H1 (cell line): ENCODE measurements at regions not wholly inside any gene's neighbourhood (a gene's known extent, or its start where the extent isn't known, plus 50 kb on each side); places are given as distances from the start of the nearest gene placed in this dataset.

Source experiments
- CTCF ChIA-PET: fragments of 300-600 bp; sonication (Branson Sonifier 250); formaldehyde crosslinking; loops from one replicate; lab custom pipeline; 2021; ENCODE audit not compliant: partially characterized antibody; lab: Charles Lee
- POLR2A ChIA-PET: fragments of 300-600 bp; sonication (Branson Sonifier 250); formaldehyde crosslinking; loops from one replicate; lab custom pipeline; 2021; ENCODE audit warnings: inconsistent platforms; ENCODE audit not compliant: partially characterized antibody; lab: Charles Lee
- DNase-seq, 2 experiments: peaks; one replicate each; pipeline versions ENCODE4 v3.0.0 to v3.0.0-alpha.2; 2010 to 2022; ENCODE audit warnings: low spot score in 2 of 2, low read depth in 1 of 2, mixed read lengths in 1 of 2
- FAIRE-seq: peaks from 2 replicates; lab custom pipeline; 2011; peaks lifted over from hg19 to GRCh38; lab: Jason Lieb, UNC
- H2AFZ ChIP-seq: 2 replicates; pipeline ENCODE4 v1.8.1; 2012; ENCODE audit warnings: low read length, inconsistent platforms
- H2AK5ac ChIP-seq: 2 replicates; pipeline ENCODE4 v1.6.1; 2013; ENCODE audit warnings: low read depth, low read length
- H2BK120ac ChIP-seq: replicated peaks from 2 replicates; pipeline ENCODE3; 2013; ENCODE audit warnings: low read depth, low read length, inconsistent platforms
- H2BK12ac ChIP-seq: 2 replicates; pipeline ENCODE4 v1.6.1; 2013; ENCODE audit warnings: low read depth, low read length
- H2BK15ac ChIP-seq: 2 replicates; pipeline ENCODE4 v1.6.1; 2013; ENCODE audit warnings: low read length
- H2BK20ac ChIP-seq: 2 replicates; pipeline ENCODE4 v1.6.1; 2013; ENCODE audit warnings: low read length
- H2BK5ac ChIP-seq: 2 replicates; pipeline ENCODE4 v1.6.1; 2013; ENCODE audit warnings: low read depth, low read length
- H3K14ac ChIP-seq: 2 replicates; pipeline ENCODE4 v1.6.1; 2013; ENCODE audit warnings: inconsistent platforms; ENCODE audit not compliant: insufficient read length
- H3K18ac ChIP-seq: 2 replicates; pipeline ENCODE4 v1.6.1; 2013; ENCODE audit warnings: low read length; ENCODE audit errors: extremely low read depth
- H3K23ac ChIP-seq: 2 replicates; pipeline ENCODE4 v1.6.1; 2013; ENCODE audit warnings: inconsistent platforms; ENCODE audit not compliant: insufficient read length
- H3K23me2 ChIP-seq: 2 replicates; pipeline ENCODE4 v1.6.1; 2013; ENCODE audit warnings: low read depth, low read length
- H3K27ac ChIP-seq: 2 replicates; pipeline ENCODE4 v1.6.1; 2011; ENCODE audit warnings: low read depth, low read length, inconsistent platforms
- H3K27me3 ChIP-seq, 4 experiments: replicated peaks in 1 of 4; 1 replicate in 1 of 4; 2 replicates in 3 of 4; pipeline versions ENCODE4 v1.6.1 to v1.8.1; 2011 to 2013; ENCODE audit warnings: low read length in 3 of 4, mild to moderate bottlenecking in 3 of 4, inconsistent platforms in 2 of 4, mixed read lengths in 2 of 4, moderate library complexity in 1 of 4; ENCODE audit not compliant: control insufficient read depth in 3 of 4, insufficient read depth in 3 of 4; ENCODE audit errors: extremely low read depth in 1 of 4
- H3K36me3 ChIP-seq, 4 experiments: 2 replicates each; pipeline versions ENCODE4 v1.6.1 to v1.8.1; 2011 to 2013; ENCODE audit warnings: mild to moderate bottlenecking in 4 of 4, low read length in 3 of 4, moderate library complexity in 2 of 4, control low read depth in 1 of 4, inconsistent platforms in 1 of 4; ENCODE audit not compliant: insufficient read depth in 4 of 4, control insufficient read depth in 2 of 4
- H3K4ac ChIP-seq: replicated peaks from 2 replicates; pipeline ENCODE3; 2013; ENCODE audit warnings: low read length, low read depth, mixed read lengths, inconsistent platforms; ENCODE audit not compliant: insufficient read length
- H3K4me1 ChIP-seq, 4 experiments: replicated peaks in 1 of 4; 1 replicate in 1 of 4; 2 replicates in 3 of 4; pipeline versions ENCODE4 v1.6.1 to v1.8.1; 2011 to 2013; ENCODE audit warnings: low read length in 3 of 4, inconsistent platforms in 2 of 4, mixed read lengths in 1 of 4; ENCODE audit not compliant: insufficient read depth in 4 of 4, control insufficient read depth in 3 of 4
- H3K4me2 ChIP-seq, 2 experiments: 2 replicates each; pipeline versions ENCODE4 v1.6.1 to v1.8.1; 2011 to 2013; ENCODE audit warnings: low read depth in 2 of 2, low read length in 2 of 2, control low read depth in 1 of 2, inconsistent platforms in 1 of 2, mild to moderate bottlenecking in 1 of 2; ENCODE audit not compliant: insufficient read depth in 1 of 2
- H3K4me3 ChIP-seq, 4 experiments: fragments of 200-600, 300-600 bp in 1 of 4; sonication (generic), shearing (Covaris generic), sonication (Bioruptor Twin) in 1 of 4; 2 replicates each; pipeline versions ENCODE4 v1.5.1 to v1.8.1; 2011 to 2016; ENCODE audit warnings: low read length in 4 of 4, low read depth in 3 of 4, control low read depth in 2 of 4, inconsistent platforms in 2 of 4, mild to moderate bottlenecking in 2 of 4, mixed read lengths in 1 of 4, moderate library complexity in 1 of 4; ENCODE audit not compliant: insufficient read depth in 2 of 4; ENCODE audit errors: extremely low read depth in 1 of 4
- H3K56ac ChIP-seq: replicated peaks from 2 replicates; pipeline ENCODE3; 2013; ENCODE audit warnings: low read depth, mild to moderate bottlenecking, mixed read lengths, low read length, inconsistent platforms; ENCODE audit not compliant: insufficient read length
- H3K79me1 ChIP-seq: 2 replicates; pipeline ENCODE4 v1.6.1; 2013; ENCODE audit warnings: low read depth, low read length, control low read depth
- H3K79me2 ChIP-seq, 2 experiments: 2 replicates each; pipeline versions ENCODE4 v1.6.1 to v1.8.1; 2012 to 2013; ENCODE audit warnings: low read length in 2 of 2, mild to moderate bottlenecking in 2 of 2, inconsistent platforms in 1 of 2; ENCODE audit not compliant: insufficient read depth in 2 of 2, control insufficient read depth in 1 of 2
- H3K9ac ChIP-seq, 4 experiments: replicated peaks in 1 of 4; 1 replicate in 1 of 4; 2 replicates in 3 of 4; pipeline versions ENCODE4 v1.6.1 to v1.8.1; 2011 to 2013; ENCODE audit warnings: low read depth in 3 of 4, low read length in 3 of 4, control low read depth in 2 of 4, mild to moderate bottlenecking in 2 of 4, moderate library complexity in 2 of 4, inconsistent platforms in 1 of 4; ENCODE audit errors: extremely low read depth in 1 of 4
- H3K9me3 ChIP-seq, 2 experiments: 2 replicates each; pipeline versions ENCODE4 v1.6.1 to v1.8.1; 2012 to 2013; ENCODE audit warnings: mild to moderate bottlenecking in 2 of 2, moderate library complexity in 2 of 2, control low read depth in 1 of 2, inconsistent platforms in 1 of 2, low read depth in 1 of 2, low read length in 1 of 2, mixed read lengths in 1 of 2; ENCODE audit not compliant: insufficient read depth in 2 of 2
- H4K20me1 ChIP-seq, 2 experiments: replicated peaks in 1 of 2; 2 replicates each; pipeline versions ENCODE3 to v1.8.1; 2011 to 2013; ENCODE audit warnings: inconsistent platforms in 2 of 2, low read length in 2 of 2, mild to moderate bottlenecking in 1 of 2; ENCODE audit not compliant: insufficient read depth in 2 of 2, control insufficient read depth in 1 of 2
- H4K5ac ChIP-seq: 2 replicates; pipeline ENCODE4 v1.6.1; 2013; ENCODE audit warnings: low read length, low read depth, mixed read lengths, inconsistent platforms; ENCODE audit not compliant: insufficient read length
- H4K8ac ChIP-seq: 2 replicates; pipeline ENCODE4 v1.8.0; 2013; ENCODE audit warnings: mild to moderate bottlenecking, moderate library complexity, low read length, inconsistent platforms; ENCODE audit not compliant: insufficient read depth; ENCODE audit errors: extremely low read depth
- H4K91ac ChIP-seq: replicated peaks from 2 replicates; pipeline ENCODE3; 2013; ENCODE audit warnings: low read length, mixed read lengths, inconsistent platforms; ENCODE audit not compliant: insufficient read length
- CEBPB ChIP-seq: IDR thresholded peaks from 2 replicates; pipeline ENCODE4 v1.6.1; 2012; ENCODE audit warnings: low read depth, low read length
- CHD2 ChIP-seq: IDR thresholded peaks from 2 replicates; pipeline ENCODE4 v1.6.1; 2012; ENCODE audit warnings: low read length, improper control_type of control experiment
- EP300 ChIP-seq, 2 experiments: IDR thresholded peaks; 1 replicate in 1 of 2; 2 replicates in 1 of 2; pipeline ENCODE4 v1.6.1; 2011 to 2012; ENCODE audit warnings: low read depth in 2 of 2, low read length in 2 of 2, mild to moderate bottlenecking in 2 of 2, borderline replicate concordance in 1 of 2, inconsistent platforms in 1 of 2, moderate library complexity in 1 of 2
- EZH2 ChIP-seq: fragments of 200-600 bp; sonication (generic); IDR thresholded peaks from 2 replicates; pipeline ENCODE4 v1.7.1; 2012; ENCODE audit warnings: low read depth, mild to moderate bottlenecking, moderate library complexity, low read length, inconsistent platforms; ENCODE audit not compliant: severe bottlenecking
- HDAC6 ChIP-seq: IDR thresholded peaks from one replicate; pipeline ENCODE4 v1.7.1; 2012; ENCODE audit warnings: low read depth, mild to moderate bottlenecking, inconsistent platforms, low read length, moderate library complexity
- NANOG ChIP-seq: IDR thresholded peaks from 2 replicates; pipeline ENCODE4 v1.6.1; 2011; ENCODE audit warnings: low read length, low read depth, mild to moderate bottlenecking, inconsistent platforms; ENCODE audit not compliant: insufficient read depth, poor library complexity, severe bottlenecking
- POLR2A ChIP-seq, 2 experiments: IDR thresholded peaks; 1 replicate in 1 of 2; 2 replicates in 1 of 2; pipeline ENCODE4 v1.6.1; 2011; ENCODE audit warnings: low read depth in 2 of 2, low read length in 2 of 2, mild to moderate bottlenecking in 2 of 2; ENCODE audit errors: control extremely low read depth in 1 of 2
- POLR2AphosphoS5 ChIP-seq: IDR thresholded peaks from 2 replicates; pipeline ENCODE4 v1.6.1; 2011; ENCODE audit warnings: low read depth, low read length
- RBBP5 ChIP-seq: IDR thresholded peaks from 2 replicates; pipeline ENCODE4 v1.7.1; 2012; ENCODE audit warnings: low read depth, mild to moderate bottlenecking, inconsistent platforms, low read length, moderate library complexity, borderline replicate concordance
- RNF2 ChIP-seq: fragments of 200-900, 300-1000 bp; sonication (generic); IDR thresholded peaks from 2 replicates; pipeline ENCODE4 v1.7.1; 2016; ENCODE audit warnings: borderline replicate concordance, low read depth, mild to moderate bottlenecking, antibody characterized with exemption, low read length; ENCODE audit not compliant: poor library complexity, severe bottlenecking; ENCODE audit errors: missing control alignments
- SAP30 ChIP-seq: fragments of 300-600 bp; sonication (generic); IDR thresholded peaks from 2 replicates; pipeline ENCODE4 v1.7.1; 2012; ENCODE audit warnings: low read length, moderate library complexity, mild to moderate bottlenecking, inconsistent platforms; ENCODE audit not compliant: insufficient read depth, insufficient replicate concordance
- SRF ChIP-seq: IDR thresholded peaks from 2 replicates; pipeline ENCODE4 v1.6.1; 2011; ENCODE audit warnings: mild to moderate bottlenecking, low read depth, low read length, moderate library complexity
- TCF12 ChIP-seq: IDR thresholded peaks from 2 replicates; pipeline ENCODE4 v1.6.1; 2011; ENCODE audit warnings: low read depth, mild to moderate bottlenecking, low read length
- YY1 ChIP-seq: IDR thresholded peaks from 2 replicates; pipeline ENCODE4 v1.6.1; 2011; ENCODE audit warnings: low read depth, mild to moderate bottlenecking, low read length
- WGBS, 2 experiments: shearing (Covaris generic) in 1 of 2; methylation state at CpG; one replicate each; pipeline versions ENCODE4 v1.1.6 to v1.1.7; 2013 to 2015; ENCODE audit warnings: low lambda C conversion rate in 2 of 2, mixed read lengths in 2 of 2, inconsistent platforms in 1 of 2, low coverage in 1 of 2, missing lambda C conversion rate in 1 of 2; ENCODE audit not compliant: insufficient replicate concordance in 2 of 2, insufficient coverage in 1 of 2, insufficient read length in 1 of 2; ENCODE audit errors: extremely low coverage in 1 of 2, missing lambda C conversion rate in 1 of 2; 5-methylcytosine and 5-hydroxymethylcytosine counted together

GRCh38 chr2:82007071-82007664 lies 1702.6 kb upstream of the LRRTM1 start:
- no peak overlapping the region for H3K27ac ChIP-seq
- H3K4me2 ChIP-seq = no peak overlapping the region
- H4K5ac ChIP-seq = no peak overlapping the region
- no peak overlapping the region for H2AK5ac ChIP-seq
- no peak overlapping the region for H3K18ac ChIP-seq
- ChIA-PET CTCF (interaction anchor here (1.0 kb wide), 1 partner anchor 56 kb away, joined by 4 read pairs; no protein-coding TSS in a partner anchor), POLR2A (interaction anchor here (0.6 kb wide), 1 partner anchor 47 kb away, joined by 3 read pairs; no protein-coding TSS in a partner anchor)
- H2BK12ac ChIP-seq = no peak overlapping the region
- no peak overlapping the region for H3K14ac ChIP-seq
- no peaks in the 10 kb centered on the region for H3K79me1 ChIP-seq
- no peak overlapping the region for H3K23ac ChIP-seq
- FAIRE-seq (no peak), DNase-seq (no peak)
- H4K20me1 ChIP-seq = no peaks in the 10 kb centered on the region
- no peaks in the 10 kb centered on the region for H3K79me2 ChIP-seq
- no peak overlapping the region for H2BK15ac ChIP-seq
- peak overlapping the region; percentile 29 for H2BK120ac ChIP-seq
- no peak overlapping the region for H3K9ac ChIP-seq
- no peak overlapping the region for H4K8ac ChIP-seq
- H2BK20ac ChIP-seq = no peak overlapping the region
- no peaks in the 10 kb centered on the region for H3K9me3 ChIP-seq
- H2AFZ ChIP-seq = no peak overlapping the region
- H3K23me2 ChIP-seq = no peaks in the 10 kb centered on the region; the same call in 1 of the 2 replicates
- H3K36me3 ChIP-seq = no peaks in the 10 kb centered on the region
- no peak overlapping the region for H3K56ac ChIP-seq
- H3K27me3 ChIP-seq = no peaks in the 10 kb centered on the region
- 71% methylated on average over 3 of the region's 3 CpGs; no CpG with 5 or more reads in 1 of the 2 experiments for WGBS, 2 experiments
- no peak overlapping the region for H3K4me3 ChIP-seq
- peaks cover 0 to 13% (median 7%) of the 10 kb centered on the region in 4 experiments; a peak in 6 of 7 replicates for H3K4me1 ChIP-seq
- no peak overlapping the region for H3K4ac ChIP-seq
- H2BK5ac ChIP-seq = peak overlapping the region; percentile 27; the same call in 1 of the 2 replicates
- no peak overlapping the region for H4K91ac ChIP-seq
- TF ChIP-seq SRF = no peak
- TF ChIP-seq RNF2 = no peak
- TF ChIP-seq CHD2 = no peak
- no peak for TF ChIP-seq HDAC6
- TF ChIP-seq TCF12 = no peak
- no peak for TF ChIP-seq CEBPB
- no peak for TF ChIP-seq POLR2AphosphoS5
- no peak for TF ChIP-seq YY1
- no peak for TF ChIP-seq EP300 (IDR thresholded peaks at IDR 0.05; ENCODE audit: borderline replicate concordance in 1 of 2, low read depth in 2 of 2, low read length in 2 of 2)
- TF ChIP-seq RBBP5 = no peak
- no peak for TF ChIP-seq SAP30
- no peak for TF ChIP-seq POLR2A (IDR thresholded peaks at IDR 0.05; ENCODE audit: control extremely low read depth in 1 of 2, low read depth in 2 of 2, low read length in 2 of 2)
- no peak for TF ChIP-seq EZH2
- TF ChIP-seq NANOG = no peak
